ENCODE measurements at regions not wholly inside any gene's neighbourhood (a gene's known extent, or its start where the extent isn't known, plus 50 kb on each side); places are given as distances from the start of the nearest gene placed in this dataset.

GRCh38 chr3:161444694-161445077 lies 51.9 kb upstream of the OTOL1 start:
- Histone ChIP-seq H3K9me3 (replicated peaks in 1 of 11) (no peaks in the 10 kb centered on the region), H3K27me3 (no peaks in the 10 kb centered on the region), H4K20me1 (no peaks in the 10 kb centered on the region), H3K27ac (no peak overlapping the region), H3K4me3 (no peak overlapping the region), H3K36me3 (no peaks in the 10 kb centered on the region), H3K4me1 (no peaks in the 10 kb centered on the region), H3K4me2 (no peak overlapping the region), H3K9ac (no peak overlapping the region)
- no peak for TF ChIP-seq Cebpa-rat (IDR thresholded peaks at IDR 0.05)

GRCh38 chr3:161443921-161444693 lies 52.5 kb upstream of the OTOL1 start:
- TF ChIP-seq Cebpa-rat (IDR thresholded peaks at IDR 0.05), result no peak
- H3K4me2 ChIP-seq, result no peak overlapping the region
- no peaks in the 10 kb centered on the region for H3K9me3 ChIP-seq (replicated peaks in 1 of 11)
- no peaks in the 10 kb centered on the region for H3K27me3 ChIP-seq
- H3K36me3 ChIP-seq, result no peaks in the 10 kb centered on the region
- H3K9ac ChIP-seq, result no peak overlapping the region
- no peak overlapping the region for H3K4me3 ChIP-seq
- no peaks in the 10 kb centered on the region for H4K20me1 ChIP-seq
- H3K4me1 ChIP-seq, result no peaks in the 10 kb centered on the region
- H3K27ac ChIP-seq, result no peak overlapping the region

- no peaks in the 10 kb centered on the region for H3K36me3 ChIP-seq
- no peaks in the 10 kb centered on the region for H3K9me3 ChIP-seq (replicated peaks in 1 of 11)
- H3K4me1 ChIP-seq, result peaks cover 0 to 8% (median 2%) of the 10 kb centered on the region in 10 experiments; a peak in 5 of 20 replicates
- no peaks in the 10 kb centered on the region for H4K20me1 ChIP-seq
- TF ChIP-seq Cebpa-rat (IDR thresholded peaks at IDR 0.05), result no peak
- no peak overlapping the region for H3K4me3 ChIP-seq
- H3K27me3 ChIP-seq, result no peaks in the 10 kb centered on the region
- H3K4me2 ChIP-seq, result no peak overlapping the region
- H3K9ac ChIP-seq, result no peak overlapping the region
- H3K27ac ChIP-seq, result no peak overlapping the region
Measured at GRCh38 chr3:161430307-161430706, 59.0 kb upstream of the SPTSSB start.

GRCh38 chr3:161427347-161427746 lies 56.0 kb upstream of the SPTSSB start:
- Histone ChIP-seq H3K9me3 (replicated peaks in 1 of 11) (no peaks in the 10 kb centered on the region), H3K36me3 (no peaks in the 10 kb centered on the region), H3K9ac (no peak overlapping the region), H3K4me3 (no peak overlapping the region), H3K4me2 (0 out of 22 replicates have a peak overlapping the region, but pooled peaks of 2 of the 11 experiments have one; percentile 11 to 20), H3K27ac (no peak overlapping the region), H3K4me1 (peaks cover 0 to 8% (median 2%) of the 10 kb centered on the region in 10 experiments; a peak in 5 of 20 replicates), H3K27me3 (no peaks in the 10 kb centered on the region), H4K20me1 (no peaks in the 10 kb centered on the region)
- no peak for TF ChIP-seq Cebpa-rat (IDR thresholded peaks at IDR 0.05)

GRCh38 chr3:161426758-161427157 lies 55.4 kb upstream of the SPTSSB start:
- peaks cover 0 to 8% (median 2%) of the 10 kb centered on the region in 10 experiments; a peak in 5 of 20 replicates for H3K4me1 ChIP-seq
- peak overlapping the region in 6 of 11 experiments; percentile 5 to 23 (median 10); a peak in 5 of 22 replicates for H3K4me2 ChIP-seq
- no peak for TF ChIP-seq Cebpa-rat (IDR thresholded peaks at IDR 0.05)
- no peak overlapping the region for H3K9ac ChIP-seq
- no peak overlapping the region for H3K4me3 ChIP-seq
- H3K27me3 ChIP-seq, result no peaks in the 10 kb centered on the region
- no peaks in the 10 kb centered on the region for H4K20me1 ChIP-seq
- H3K27ac ChIP-seq, result no peak overlapping the region
- H3K9me3 ChIP-seq (replicated peaks in 1 of 11), result no peaks in the 10 kb centered on the region
- H3K36me3 ChIP-seq, result no peaks in the 10 kb centered on the region

GRCh38 chr3:161423911-161424522 lies 52.7 kb upstream of the SPTSSB start:
- H3K9me3 ChIP-seq (replicated peaks in 1 of 11), result no peaks in the 10 kb centered on the region; a peak in 1 of 22 replicates
- no peak overlapping the region for H3K9ac ChIP-seq
- H3K27ac ChIP-seq, result no peak overlapping the region
- H3K36me3 ChIP-seq, result no peaks in the 10 kb centered on the region
- H3K27me3 ChIP-seq, result no peaks in the 10 kb centered on the region
- peaks cover 0 to 8% (median 2%) of the 10 kb centered on the region in 10 experiments; a peak in 5 of 20 replicates for H3K4me1 ChIP-seq
- no peak overlapping the region for H3K4me3 ChIP-seq
- no peak for TF ChIP-seq Cebpa-rat (IDR thresholded peaks at IDR 0.05)
- no peak overlapping the region for H3K4me2 ChIP-seq
- H4K20me1 ChIP-seq, result no peaks in the 10 kb centered on the region

- Histone ChIP-seq H3K4me3 (no peak overlapping the region), H3K27me3 (no peaks in the 10 kb centered on the region), H3K4me2 (no peak overlapping the region), H3K36me3 (no peaks in the 10 kb centered on the region), H3K4me1 (peaks cover 0 to 8% (median 2%) of the 10 kb centered on the region in 10 experiments; a peak in 5 of 20 replicates), H4K20me1 (no peaks in the 10 kb centered on the region), H3K27ac (no peak overlapping the region), H3K9me3 (replicated peaks in 1 of 11) (peaks cover 0 to 5% (median under 1%) of the 10 kb centered on the region in 11 experiments; a peak in 13 of 22 replicates), H3K9ac (no peak overlapping the region)
- no peak for TF ChIP-seq Cebpa-rat (IDR thresholded peaks at IDR 0.05)
Measured at GRCh38 chr3:161422171-161422700, 50.9 kb upstream of the SPTSSB start.

Data from BLaER1 treated with 17β-estradiol and CSF1 and Interleukin-3, amounts not matched to agents 10 nM and 100 nM (cell line).